ENCODE measurements at regions not wholly inside any gene's neighbourhood (a gene's known extent, or its start where the extent isn't known, plus 50 kb on each side); places are given as distances from the start of the nearest gene placed in this dataset.

DNA sequence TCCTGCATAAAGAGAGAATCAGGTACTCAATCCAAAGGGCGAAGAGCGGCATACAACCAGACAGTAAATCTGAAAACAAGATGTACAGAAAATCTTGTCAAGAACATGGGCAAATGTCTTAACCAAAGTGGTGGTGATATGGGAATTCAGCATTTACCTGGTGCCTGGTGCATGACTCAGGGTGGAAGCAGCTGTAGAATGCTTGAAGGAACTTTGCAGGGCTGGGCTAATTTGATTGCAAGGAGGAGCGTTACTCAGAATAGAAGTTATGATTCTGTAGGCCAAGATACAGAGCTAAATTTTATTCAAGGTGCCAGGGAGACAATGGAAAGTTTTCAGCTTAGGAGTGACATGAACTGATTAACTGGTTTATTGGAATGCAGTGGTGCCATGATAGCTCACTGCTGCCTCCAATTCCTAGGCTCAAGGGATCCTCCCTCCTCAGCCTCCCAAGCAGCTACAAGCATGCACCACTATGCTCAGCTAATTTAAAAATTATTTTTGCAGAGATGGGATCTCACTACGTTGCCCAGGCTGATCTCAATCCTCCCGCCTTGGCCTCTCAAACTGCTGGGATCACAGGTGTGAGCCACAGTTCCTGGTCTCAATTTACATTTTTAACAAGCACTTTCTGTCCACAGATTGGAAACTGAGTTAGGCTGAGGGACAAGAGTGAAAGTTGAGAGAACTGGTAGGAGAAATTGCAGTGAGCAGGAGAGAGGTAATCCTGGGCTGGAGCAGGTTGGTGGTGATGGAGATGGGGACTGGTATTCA lies 91.5 kb upstream of the TBC1D5 start:
- no peak for TF ChIP-seq POLR2A (IDR thresholded peaks at IDR 0.05; ENCODE audit: low read depth, low read length)
- TF ChIP-seq POLR2AphosphoS5 (IDR thresholded peaks at IDR 0.05; ENCODE audit: low read depth, low read length): no peak

Measured in GM12892 (cell line).